ENCODE measurements at regions not wholly inside any gene's neighbourhood (a gene's known extent, or its start where the extent isn't known, plus 50 kb on each side); places are given as distances from the start of the nearest gene placed in this dataset.

DNA sequence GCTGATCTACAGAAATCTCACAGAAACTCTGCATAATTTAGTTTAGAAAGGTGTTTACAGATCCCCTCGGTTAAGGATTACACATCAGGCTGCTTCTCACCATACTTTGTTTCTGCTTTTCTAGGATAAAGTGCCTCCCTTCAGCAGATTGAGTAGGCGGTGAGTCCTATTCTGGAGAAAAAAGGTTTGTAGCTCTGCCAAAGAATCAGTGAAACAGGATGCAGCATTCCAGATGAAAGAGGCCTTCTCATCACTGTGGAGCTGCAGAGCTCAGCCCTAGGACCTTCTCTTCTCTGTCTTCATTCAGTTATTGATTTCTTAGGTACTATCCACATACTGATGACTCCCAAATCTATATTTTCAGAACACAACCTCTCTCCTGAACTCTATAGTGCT is 155.5 kb upstream of the KRR1 start:
- TF ChIP-seq EP300 (IDR thresholded peaks at IDR 0.05; ENCODE audit: borderline replicate concordance) (no peak), CREB1 (IDR thresholded peaks at IDR 0.05; ENCODE audit: low read depth) (no peak), NFIC (IDR thresholded peaks at IDR 0.05) (no peak), YY1 (IDR thresholded peaks at IDR 0.05; ENCODE audit: low read depth) (no peak), CEBPB (IDR thresholded peaks at IDR 0.05) (no peak), RAD21 (IDR thresholded peaks at IDR 0.05; ENCODE audit: low read depth) (no peak), TAF1 (IDR thresholded peaks at IDR 0.05; ENCODE audit: low read depth) (no peak), EGR1 (IDR thresholded peaks at IDR 0.05) (no peak)
- TF ChIP-seq, protein P1, sequence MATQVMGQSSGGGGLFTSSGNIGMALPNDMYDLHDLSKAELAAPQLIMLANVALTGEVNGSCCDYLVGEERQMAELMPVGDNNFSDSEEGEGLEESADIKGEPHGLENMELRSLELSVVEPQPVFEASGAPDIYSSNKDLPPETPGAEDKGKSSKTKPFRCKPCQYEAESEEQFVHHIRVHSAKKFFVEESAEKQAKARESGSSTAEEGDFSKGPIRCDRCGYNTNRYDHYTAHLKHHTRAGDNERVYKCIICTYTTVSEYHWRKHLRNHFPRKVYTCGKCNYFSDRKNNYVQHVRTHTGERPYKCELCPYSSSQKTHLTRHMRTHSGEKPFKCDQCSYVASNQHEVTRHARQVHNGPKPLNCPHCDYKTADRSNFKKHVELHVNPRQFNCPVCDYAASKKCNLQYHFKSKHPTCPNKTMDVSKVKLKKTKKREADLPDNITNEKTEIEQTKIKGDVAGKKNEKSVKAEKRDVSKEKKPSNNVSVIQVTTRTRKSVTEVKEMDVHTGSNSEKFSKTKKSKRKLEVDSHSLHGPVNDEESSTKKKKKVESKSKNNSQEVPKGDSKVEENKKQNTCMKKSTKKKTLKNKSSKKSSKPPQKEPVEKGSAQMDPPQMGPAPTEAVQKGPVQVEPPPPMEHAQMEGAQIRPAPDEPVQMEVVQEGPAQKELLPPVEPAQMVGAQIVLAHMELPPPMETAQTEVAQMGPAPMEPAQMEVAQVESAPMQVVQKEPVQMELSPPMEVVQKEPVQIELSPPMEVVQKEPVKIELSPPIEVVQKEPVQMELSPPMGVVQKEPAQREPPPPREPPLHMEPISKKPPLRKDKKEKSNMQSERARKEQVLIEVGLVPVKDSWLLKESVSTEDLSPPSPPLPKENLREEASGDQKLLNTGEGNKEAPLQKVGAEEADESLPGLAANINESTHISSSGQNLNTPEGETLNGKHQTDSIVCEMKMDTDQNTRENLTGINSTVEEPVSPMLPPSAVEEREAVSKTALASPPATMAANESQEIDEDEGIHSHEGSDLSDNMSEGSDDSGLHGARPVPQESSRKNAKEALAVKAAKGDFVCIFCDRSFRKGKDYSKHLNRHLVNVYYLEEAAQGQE (IDR thresholded peaks at IDR 0.05; ENCODE audit: low read depth) = no peak
- TF ChIP-seq, protein P2, sequence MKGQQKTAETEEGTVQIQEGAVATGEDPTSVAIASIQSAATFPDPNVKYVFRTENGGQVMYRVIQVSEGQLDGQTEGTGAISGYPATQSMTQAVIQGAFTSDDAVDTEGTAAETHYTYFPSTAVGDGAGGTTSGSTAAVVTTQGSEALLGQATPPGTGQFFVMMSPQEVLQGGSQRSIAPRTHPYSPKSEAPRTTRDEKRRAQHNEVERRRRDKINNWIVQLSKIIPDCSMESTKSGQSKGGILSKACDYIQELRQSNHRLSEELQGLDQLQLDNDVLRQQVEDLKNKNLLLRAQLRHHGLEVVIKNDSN (IDR thresholded peaks at IDR 0.05) = no peak
- TF ChIP-seq, protein P3, sequence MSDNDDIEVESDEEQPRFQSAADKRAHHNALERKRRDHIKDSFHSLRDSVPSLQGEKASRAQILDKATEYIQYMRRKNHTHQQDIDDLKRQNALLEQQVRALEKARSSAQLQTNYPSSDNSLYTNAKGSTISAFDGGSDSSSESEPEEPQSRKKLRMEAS (IDR thresholded peaks at IDR 0.05) = no peak

Measured in Ishikawa (cell line).